PC-3 (cell line): ENCODE measurements at regions not wholly inside any gene's neighbourhood (a gene's known extent, or its start where the extent isn't known, plus 50 kb on each side); places are given as distances from the start of the nearest gene placed in this dataset.

Experiments used
- EZH2 ChIP-seq: fragments of 300-600 bp; sonication (generic); IDR thresholded peaks from one replicate; pipeline ENCODE4 v1.6.1; 2017; ENCODE audit warnings: antibody characterized with exemption, mild to moderate bottlenecking, low read length; ENCODE audit not compliant: unreplicated experiment
- TF ChIP-seq, protein P1 (sequence below): fragments of 300-600 bp; sonication (generic); conservative IDR thresholded peaks from 2 replicates; pipeline ENCODE4 v1.5.1; 2017; ENCODE audit warnings: antibody characterized with exemption, low read depth, mild to moderate bottlenecking, low read length

DNA sequence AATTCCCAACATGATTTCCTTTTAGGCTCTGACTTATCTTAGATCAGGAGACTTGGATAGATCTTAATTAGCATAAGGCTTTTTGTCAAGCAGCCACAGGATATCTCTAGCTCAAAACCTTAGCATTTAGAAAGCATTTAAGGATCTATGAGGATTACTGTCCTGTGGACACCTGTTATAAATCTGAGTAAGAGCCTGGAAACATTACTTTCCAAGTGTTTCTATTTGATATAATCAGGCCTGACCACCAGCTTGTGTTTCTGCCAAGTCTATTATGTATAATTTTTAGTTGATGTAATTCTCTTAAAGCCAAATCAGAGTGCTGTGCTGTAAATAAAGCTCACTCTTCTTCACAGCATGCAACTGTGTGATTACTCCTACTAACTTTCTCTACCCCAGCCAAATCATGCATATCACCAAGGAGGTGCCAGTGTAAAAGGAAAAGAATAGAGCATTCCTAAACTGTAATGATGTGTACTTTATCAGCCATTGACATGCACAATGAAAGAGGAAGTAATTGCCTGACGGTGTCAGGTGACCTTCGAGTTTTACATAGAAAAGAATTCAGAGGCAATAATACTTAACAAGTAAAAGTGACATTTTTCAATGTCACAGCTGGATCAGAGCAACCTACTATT is 309.9 kb upstream of the PRMT6 start:
- TF ChIP-seq EZH2, result no peak
- TF ChIP-seq, protein P1, sequence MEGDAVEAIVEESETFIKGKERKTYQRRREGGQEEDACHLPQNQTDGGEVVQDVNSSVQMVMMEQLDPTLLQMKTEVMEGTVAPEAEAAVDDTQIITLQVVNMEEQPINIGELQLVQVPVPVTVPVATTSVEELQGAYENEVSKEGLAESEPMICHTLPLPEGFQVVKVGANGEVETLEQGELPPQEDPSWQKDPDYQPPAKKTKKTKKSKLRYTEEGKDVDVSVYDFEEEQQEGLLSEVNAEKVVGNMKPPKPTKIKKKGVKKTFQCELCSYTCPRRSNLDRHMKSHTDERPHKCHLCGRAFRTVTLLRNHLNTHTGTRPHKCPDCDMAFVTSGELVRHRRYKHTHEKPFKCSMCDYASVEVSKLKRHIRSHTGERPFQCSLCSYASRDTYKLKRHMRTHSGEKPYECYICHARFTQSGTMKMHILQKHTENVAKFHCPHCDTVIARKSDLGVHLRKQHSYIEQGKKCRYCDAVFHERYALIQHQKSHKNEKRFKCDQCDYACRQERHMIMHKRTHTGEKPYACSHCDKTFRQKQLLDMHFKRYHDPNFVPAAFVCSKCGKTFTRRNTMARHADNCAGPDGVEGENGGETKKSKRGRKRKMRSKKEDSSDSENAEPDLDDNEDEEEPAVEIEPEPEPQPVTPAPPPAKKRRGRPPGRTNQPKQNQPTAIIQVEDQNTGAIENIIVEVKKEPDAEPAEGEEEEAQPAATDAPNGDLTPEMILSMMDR, result no peak
